ENCODE measurements at regions not wholly inside any gene's neighbourhood (a gene's known extent, or its start where the extent isn't known, plus 50 kb on each side); places are given as distances from the start of the nearest gene placed in this dataset.

- H3K4me3 ChIP-seq = no peak overlapping the region
- H2AFZ ChIP-seq (replicated peaks) = no peak overlapping the region
- H3K27ac Mint-ChIP-seq = no peak overlapping the region
- no peaks in the 10 kb centered on the region for H3K27me3 ChIP-seq
- peaks cover 3% of the 10 kb centered on the region for H3K27me3 Mint-ChIP-seq (ENCODE audit: insufficient read depth, low read depth)
- H3K4me1 Mint-ChIP-seq = peaks cover 2% of the 10 kb centered on the region
- H3K4me3 Mint-ChIP-seq = no peak overlapping the region
- no peaks in the 10 kb centered on the region for H3K36me3 ChIP-seq
- no peaks in the 10 kb centered on the region for H3K36me3 Mint-ChIP-seq
- H3K79me2 ChIP-seq (ENCODE audit: low read depth) = no peaks in the 10 kb centered on the region
- no peaks in the 10 kb centered on the region for H3K9me3 Mint-ChIP-seq
- H3K9me3 ChIP-seq (ENCODE audit: low read depth) = no peaks in the 10 kb centered on the region
- no peaks in the 10 kb centered on the region for H3F3A ChIP-seq (ENCODE audit: low read depth)
- H4K20me1 ChIP-seq (ENCODE audit: low read depth) = no peaks in the 10 kb centered on the region
- DNase-seq (ENCODE audit: low spot score) = no peak
- no peaks in the 10 kb centered on the region for H3K4me1 ChIP-seq
- H3K27ac ChIP-seq = no peak overlapping the region
- TF ChIP-seq EZH2 (IDR thresholded peaks at IDR 0.05) = no peak
- no peak overlapping the region for H3K9ac ChIP-seq
- H3K4me2 ChIP-seq = no peak overlapping the region
Measured at GRCh38 chr11:114924042-114924441, 245.7 kb downstream of the NXPE2 start.

GRCh38 chr11:114925591-114925990, 247.3 kb downstream of the NXPE2 start:
- Histone ChIP-seq H3K4me1 (no peaks in the 10 kb centered on the region), H2AFZ (replicated peaks) (no peak overlapping the region), H3K36me3 (no peaks in the 10 kb centered on the region), H3K79me2 (ENCODE audit: low read depth) (no peaks in the 10 kb centered on the region), H3K9ac (no peak overlapping the region), H4K20me1 (ENCODE audit: low read depth) (no peaks in the 10 kb centered on the region), H3K27me3 (no peaks in the 10 kb centered on the region), H3K9me3 (ENCODE audit: low read depth) (no peaks in the 10 kb centered on the region), H3K4me2 (no peak overlapping the region), H3F3A (ENCODE audit: low read depth) (no peaks in the 10 kb centered on the region), H3K4me3 (no peak overlapping the region), H3K27ac (no peak overlapping the region)
- Mint-ChIP-seq H3K4me1 (peaks cover 2% of the 10 kb centered on the region), H3K27ac (no peak overlapping the region), H3K27me3 (ENCODE audit: insufficient read depth, low read depth) (peaks cover 3% of the 10 kb centered on the region), H3K36me3 (no peaks in the 10 kb centered on the region), H3K4me3 (no peak overlapping the region), H3K9me3 (no peaks in the 10 kb centered on the region)
- TF ChIP-seq EZH2 (IDR thresholded peaks at IDR 0.05) = no peak
- TF ChIP-seq EZH2phosphoT487 (IDR thresholded peaks at IDR 0.05) = no peak
- no peak for TF ChIP-seq CTCF (IDR thresholded peaks at IDR 0.05)
- no peak for DNase-seq (ENCODE audit: low spot score)

GRCh38 chr11:114928260-114928870, 250.0 kb downstream of the NXPE2 start:
- Mint-ChIP-seq H3K4me1 (peaks cover 2% of the 10 kb centered on the region), H3K9me3 (peaks cover 7% of the 10 kb centered on the region), H3K27me3 (ENCODE audit: insufficient read depth, low read depth) (peaks cover 3% of the 10 kb centered on the region), H3K4me3 (no peak overlapping the region), H3K36me3 (no peaks in the 10 kb centered on the region), H3K27ac (no peak overlapping the region)
- H3K9me3 ChIP-seq (ENCODE audit: low read depth) = no peaks in the 10 kb centered on the region
- TF ChIP-seq CTCF (IDR thresholded peaks at IDR 0.05) (no peak), EZH2 (IDR thresholded peaks at IDR 0.05) (no peak), EZH2phosphoT487 (IDR thresholded peaks at IDR 0.05) (no peak)
- H3K36me3 ChIP-seq = no peaks in the 10 kb centered on the region
- no peak overlapping the region for H2AFZ ChIP-seq (replicated peaks)
- no peaks in the 10 kb centered on the region for H3F3A ChIP-seq (ENCODE audit: low read depth)
- H3K27ac ChIP-seq = no peak overlapping the region
- H3K4me2 ChIP-seq = no peak overlapping the region
- H4K20me1 ChIP-seq (ENCODE audit: low read depth) = no peaks in the 10 kb centered on the region
- no peak for DNase-seq (ENCODE audit: low spot score)
- H3K79me2 ChIP-seq (ENCODE audit: low read depth) = no peaks in the 10 kb centered on the region
- H3K4me1 ChIP-seq = no peaks in the 10 kb centered on the region
- H3K9ac ChIP-seq = no peak overlapping the region
- no peaks in the 10 kb centered on the region for H3K27me3 ChIP-seq
- H3K4me3 ChIP-seq = no peak overlapping the region

GRCh38 chr11:114929351-114930000, 251.1 kb downstream of the NXPE2 start:
- Histone ChIP-seq H3K36me3 (no peaks in the 10 kb centered on the region), H3F3A (ENCODE audit: low read depth) (no peaks in the 10 kb centered on the region), H3K79me2 (ENCODE audit: low read depth) (no peaks in the 10 kb centered on the region), H3K27ac (no peak overlapping the region), H3K4me3 (no peak overlapping the region), H4K20me1 (ENCODE audit: low read depth) (no peaks in the 10 kb centered on the region), H3K9ac (no peak overlapping the region), H3K27me3 (no peaks in the 10 kb centered on the region), H2AFZ (replicated peaks) (no peak overlapping the region), H3K4me1 (no peaks in the 10 kb centered on the region), H3K4me2 (no peak overlapping the region), H3K9me3 (ENCODE audit: low read depth) (no peaks in the 10 kb centered on the region)
- H3K9me3 Mint-ChIP-seq = peaks cover 7% of the 10 kb centered on the region
- DNase-seq (ENCODE audit: low spot score) = no peak
- H3K4me1 Mint-ChIP-seq = peaks cover 2% of the 10 kb centered on the region
- no peaks in the 10 kb centered on the region for H3K36me3 Mint-ChIP-seq
- TF ChIP-seq EZH2phosphoT487 (IDR thresholded peaks at IDR 0.05) (no peak), CTCF (IDR thresholded peaks at IDR 0.05) (no peak), EZH2 (IDR thresholded peaks at IDR 0.05) (no peak)
- no peak overlapping the region for H3K4me3 Mint-ChIP-seq
- peaks cover 3% of the 10 kb centered on the region for H3K27me3 Mint-ChIP-seq (ENCODE audit: insufficient read depth, low read depth)
- H3K27ac Mint-ChIP-seq = no peak overlapping the region

Data from neural progenitor cell (in vitro differentiated cells).